NCI-H1694 treated with DMSO at 0.1 percent for 48 hours (cell line): ENCODE measurements at regions not wholly inside any gene's neighbourhood (a gene's known extent, or its start where the extent isn't known, plus 50 kb on each side); places are given as distances from the start of the nearest gene placed in this dataset.
"Not testable (repeated sequence)": the region's sequence is repeated elsewhere in the genome, so short reads cannot be mapped to it uniquely, and the experiment has no call there.

Experiments used
- DNase-seq: peaks from one replicate; lab custom pipeline; 2025; lab: John Stamatoyannopoulos, UW

- not testable (repeated sequence) for DNase-seq
Measured at GRCh38 chr6:26957399-26958127, 289.9 kb upstream of the PRSS16 start.

DNA sequence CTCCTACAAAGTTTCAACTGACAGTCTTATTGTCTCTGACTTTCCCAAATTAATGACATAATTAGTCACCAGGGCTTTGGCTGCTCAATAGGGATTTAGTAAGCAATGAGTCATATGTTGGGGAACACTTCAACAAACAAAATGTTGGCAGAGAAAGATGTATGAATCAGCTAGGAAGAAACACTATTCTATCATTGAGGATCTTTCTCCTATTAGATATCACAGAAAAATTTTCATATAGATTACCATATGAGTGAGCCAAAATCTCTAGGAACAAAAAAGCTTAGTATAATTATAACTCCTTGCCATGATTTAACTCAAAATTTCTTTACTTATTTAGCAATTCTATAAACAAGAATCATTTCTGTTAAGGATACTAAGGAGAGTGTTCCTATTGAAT is 286.3 kb upstream of the PRSS16 start:
- DNase-seq: not testable (repeated sequence)

DNA sequence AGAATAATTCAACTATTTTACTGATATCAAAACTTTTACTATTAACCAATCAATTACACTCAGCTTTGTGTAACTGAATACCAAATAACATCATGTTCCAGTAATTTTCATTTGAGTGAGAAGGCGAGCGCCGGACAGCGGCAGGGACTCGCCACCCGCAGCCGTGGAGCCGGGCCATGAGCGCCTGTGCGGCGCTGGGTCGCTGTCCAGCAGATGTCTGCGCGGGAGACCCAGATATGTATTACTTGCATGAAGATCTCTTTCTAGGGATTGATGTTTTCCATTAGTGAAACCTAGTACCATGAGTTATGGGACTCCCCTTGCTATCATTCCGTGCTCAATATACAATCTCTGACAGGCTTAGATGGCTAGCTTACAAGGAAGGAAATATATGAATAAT is 245.1 kb upstream of the PRSS16 start:
- no peak for DNase-seq

DNA sequence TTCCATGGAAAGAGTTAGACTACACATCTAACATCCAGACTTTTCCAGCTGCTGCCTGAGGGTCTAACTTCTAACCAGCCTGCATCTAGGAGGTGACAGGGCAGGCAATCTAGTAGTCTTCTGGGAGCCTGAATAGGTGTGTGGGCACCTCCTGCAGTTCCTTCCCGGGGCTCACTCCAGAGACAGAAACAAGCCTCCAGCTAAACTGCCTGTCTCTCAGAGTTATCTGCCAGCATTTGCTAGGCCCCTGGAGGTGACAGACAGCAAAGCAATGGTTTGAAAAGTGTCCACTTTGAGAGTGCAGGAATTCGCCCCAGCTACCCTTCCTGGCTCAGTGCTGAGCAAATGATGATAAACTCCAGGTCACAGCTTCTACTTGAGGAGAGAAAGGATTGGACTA is 240.5 kb upstream of the PRSS16 start:
- DNase-seq: no peak

DNA sequence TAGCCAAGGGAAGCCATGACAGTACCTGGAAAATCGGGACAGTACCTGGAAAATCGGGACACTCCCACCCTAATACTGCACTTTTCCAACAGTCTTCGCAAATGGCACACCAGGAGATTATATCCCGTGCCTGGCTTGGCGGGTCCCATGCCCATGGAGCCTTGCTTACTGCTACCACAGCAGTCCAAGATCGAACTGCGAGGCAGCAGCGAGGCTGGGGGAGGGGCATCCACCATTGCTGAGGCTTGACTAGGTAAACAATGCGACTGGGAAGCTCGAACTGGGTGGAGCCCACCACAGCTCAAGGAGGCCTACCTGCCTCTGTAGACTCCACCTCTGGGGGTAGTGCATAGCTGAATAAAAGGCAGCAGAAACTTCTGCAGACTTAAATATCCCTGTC is 238.9 kb upstream of the PRSS16 start:
- DNase-seq: not testable (repeated sequence)

GRCh38 chr6:27014053-27014452 is 233.4 kb upstream of the PRSS16 start:
- DNase-seq: not testable (repeated sequence)

GRCh38 chr6:27016689-27017088 is 230.8 kb upstream of the PRSS16 start:
- no peak for DNase-seq

DNA sequence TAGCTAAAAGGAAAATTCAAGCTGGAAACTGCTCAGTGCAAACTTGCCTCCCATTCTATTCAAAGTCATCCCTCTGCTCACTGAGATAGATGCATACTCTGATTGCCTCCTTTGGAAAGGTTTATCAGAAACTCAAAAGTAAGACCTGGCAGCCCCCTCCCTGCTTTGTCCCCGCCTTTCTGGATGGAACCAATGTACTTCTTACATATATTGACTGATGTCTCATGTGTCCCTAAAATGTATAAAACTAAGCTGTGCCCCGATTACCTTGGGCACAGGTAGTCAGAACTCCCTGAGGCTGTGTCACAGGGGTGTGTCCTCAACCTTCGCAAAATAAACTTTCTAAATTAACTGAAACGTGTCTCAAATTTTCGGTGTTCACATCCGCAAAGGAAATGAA is 229.1 kb upstream of the PRSS16 start:
- DNase-seq: not testable (repeated sequence)

DNA sequence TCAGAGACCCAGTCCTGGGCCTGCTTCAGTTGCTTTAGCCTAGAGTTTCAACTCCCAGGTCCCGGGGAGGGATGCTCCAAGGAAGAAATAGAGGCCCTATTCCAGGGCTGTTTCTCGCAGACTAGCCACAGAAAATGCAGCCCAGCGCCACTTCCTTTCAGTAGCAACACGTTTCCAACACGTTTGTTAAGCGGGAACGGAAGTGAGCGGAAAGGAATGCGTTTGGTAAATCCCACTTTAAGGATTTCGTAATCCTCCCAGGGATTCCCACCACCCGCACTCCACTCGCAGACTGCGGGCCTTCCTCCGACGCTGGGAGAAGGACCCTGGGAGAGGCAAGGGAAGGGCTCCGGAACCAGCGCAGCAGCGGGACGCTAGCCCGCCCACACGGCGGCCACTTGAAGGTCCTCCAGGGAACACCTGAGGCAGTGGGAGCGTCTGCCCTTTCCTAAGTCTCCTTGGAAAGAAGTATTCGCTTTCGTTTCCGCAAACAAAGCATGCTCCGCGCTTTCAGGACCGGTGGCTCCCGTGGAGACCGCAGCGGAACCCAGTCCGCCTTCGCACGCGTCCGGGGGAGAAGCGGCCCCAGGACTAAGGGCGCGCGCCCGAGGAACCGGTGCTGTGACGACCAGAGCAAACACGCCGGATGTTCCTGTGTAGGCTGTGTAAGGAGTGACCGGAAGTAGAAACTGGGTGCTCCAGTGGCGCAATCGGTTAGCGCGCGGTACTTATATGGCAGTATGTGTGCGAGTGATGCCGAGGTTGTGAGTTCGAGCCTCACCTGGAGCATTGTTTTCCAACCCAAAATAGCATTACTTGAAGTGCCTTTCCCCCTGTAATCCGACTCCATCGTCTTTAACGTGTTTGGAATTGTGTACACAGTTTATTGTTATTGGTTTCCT is 227.6 kb upstream of the PRSS16 start:
- DNase-seq: no peak

DNA sequence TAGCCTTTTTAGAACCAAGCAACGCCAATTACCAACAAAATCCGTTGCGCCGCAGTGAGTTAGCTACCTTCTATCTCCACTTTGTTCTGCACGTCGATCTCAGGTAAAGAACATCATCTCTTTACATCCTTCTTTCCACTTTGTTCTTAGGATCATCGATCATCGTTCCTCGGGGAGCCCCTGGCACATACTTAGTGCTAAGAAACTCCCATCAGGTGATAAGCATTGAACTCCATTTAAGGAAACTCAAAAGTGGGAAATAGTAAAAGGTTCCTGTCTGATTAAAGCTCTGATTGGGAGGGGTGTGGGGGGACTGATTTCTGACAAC is 227.0 kb upstream of the PRSS16 start:
- DNase-seq: no peak

DNA sequence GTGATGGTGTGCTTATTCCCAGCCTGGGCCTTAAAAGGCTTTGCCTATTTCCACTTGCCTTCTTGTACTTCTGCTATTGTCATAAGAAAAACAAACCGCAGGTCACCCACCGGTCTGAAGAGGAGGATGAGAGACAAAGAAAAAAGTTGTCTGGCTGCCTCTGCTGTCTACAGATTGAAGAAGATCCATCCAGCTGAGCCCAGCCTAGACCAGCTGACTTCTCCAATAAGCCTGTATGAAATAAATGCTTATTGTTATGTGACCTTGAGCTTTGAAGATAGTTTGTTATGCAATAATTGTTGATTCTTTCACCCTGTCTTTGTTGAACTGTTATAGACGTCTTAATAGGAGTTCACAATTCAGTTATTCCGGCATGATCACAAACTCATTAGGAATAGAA is 223.8 kb upstream of the PRSS16 start:
- DNase-seq: no peak

DNA sequence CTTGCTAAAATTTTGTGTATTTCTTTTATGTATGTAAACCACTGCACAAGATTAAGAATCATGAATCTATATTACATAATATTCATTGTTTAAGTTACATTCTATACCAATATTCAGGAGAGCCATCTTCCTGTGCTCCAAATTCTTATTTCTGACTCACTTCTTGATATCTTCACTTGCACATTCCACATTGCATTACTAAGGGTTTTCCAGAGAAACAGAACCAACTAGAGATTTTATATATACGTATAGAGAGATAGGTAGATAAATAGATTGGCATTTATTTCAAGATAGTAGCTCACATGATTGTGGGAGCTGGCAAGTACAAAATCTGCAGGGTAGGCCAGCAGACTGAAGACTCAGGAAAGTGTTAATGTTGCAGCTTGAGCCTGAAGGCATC is 222.2 kb upstream of the PRSS16 start:
- no peak for DNase-seq

- DNase-seq: no peak
Measured at GRCh38 chr6:27026361-27026760, 221.1 kb upstream of the PRSS16 start.

DNA sequence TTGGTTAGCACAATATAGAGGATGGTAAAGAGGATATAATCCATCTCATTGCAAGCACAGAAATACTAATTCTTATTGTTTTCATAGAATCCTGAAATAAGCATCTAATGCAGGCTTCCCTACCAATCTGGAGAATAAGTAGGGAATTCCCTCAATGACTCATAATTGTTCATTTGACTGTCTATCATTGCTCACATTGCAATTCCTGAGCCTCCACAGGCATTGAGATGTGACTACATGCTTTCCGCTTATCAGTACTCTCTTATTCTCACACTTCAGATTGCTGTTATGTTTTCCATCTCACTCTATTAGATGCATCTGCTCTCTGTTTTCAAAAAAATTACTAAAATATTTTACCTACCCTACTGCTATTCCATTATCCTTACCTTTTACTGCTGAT is 216.2 kb upstream of the PRSS16 start:
- DNase-seq: no peak

DNA sequence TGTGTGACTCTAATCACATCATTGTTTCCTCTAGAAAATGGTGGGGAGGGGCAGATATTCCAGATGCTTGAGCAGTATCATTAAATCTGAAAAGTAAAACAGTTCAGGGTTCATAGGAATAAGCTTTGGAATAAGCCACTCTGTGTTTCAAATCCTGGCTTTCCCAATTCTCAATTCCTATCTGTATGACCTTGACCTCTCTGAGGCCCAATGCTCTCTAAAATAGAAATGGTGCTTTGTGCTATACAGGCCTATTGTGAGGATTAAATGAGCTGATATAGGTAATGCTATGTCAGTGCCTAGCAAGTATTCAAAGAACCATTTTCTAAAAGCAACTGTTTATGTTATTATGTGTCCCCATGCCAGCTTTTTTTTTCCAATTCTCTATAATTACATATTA is 209.0 kb upstream of the PRSS16 start:
- DNase-seq: no peak

- DNase-seq: no peak
Measured at GRCh38 chr6:27040244-27041042, 207.1 kb upstream of the PRSS16 start.

DNA sequence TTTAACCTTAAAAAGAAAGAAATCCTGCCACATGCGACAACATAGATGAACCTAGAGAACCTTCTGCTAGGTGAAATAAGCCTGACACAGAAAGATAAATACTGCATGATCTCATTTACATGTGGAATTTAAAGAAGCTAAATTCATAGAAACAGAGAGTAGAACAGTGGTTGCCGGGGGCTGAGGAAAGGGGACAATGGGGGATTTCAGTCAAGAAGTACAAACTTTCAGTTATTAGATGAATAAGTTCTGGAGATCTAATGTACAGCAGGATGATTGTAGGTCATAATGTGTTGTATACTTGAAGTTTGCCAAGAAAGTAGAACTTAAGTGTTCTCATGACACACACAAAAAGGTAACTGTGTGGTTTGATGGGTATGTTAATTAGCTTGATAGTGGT is 204.3 kb upstream of the PRSS16 start:
- DNase-seq: no peak

GRCh38 chr6:27045131-27045530 is 202.4 kb upstream of the PRSS16 start:
- not testable (repeated sequence) for DNase-seq

GRCh38 chr6:27047725-27048124 is 199.8 kb upstream of the PRSS16 start:
- not testable (repeated sequence) for DNase-seq

GRCh38 chr6:27049863-27050781 is 197.4 kb upstream of the PRSS16 start:
- DNase-seq: no peak

DNA sequence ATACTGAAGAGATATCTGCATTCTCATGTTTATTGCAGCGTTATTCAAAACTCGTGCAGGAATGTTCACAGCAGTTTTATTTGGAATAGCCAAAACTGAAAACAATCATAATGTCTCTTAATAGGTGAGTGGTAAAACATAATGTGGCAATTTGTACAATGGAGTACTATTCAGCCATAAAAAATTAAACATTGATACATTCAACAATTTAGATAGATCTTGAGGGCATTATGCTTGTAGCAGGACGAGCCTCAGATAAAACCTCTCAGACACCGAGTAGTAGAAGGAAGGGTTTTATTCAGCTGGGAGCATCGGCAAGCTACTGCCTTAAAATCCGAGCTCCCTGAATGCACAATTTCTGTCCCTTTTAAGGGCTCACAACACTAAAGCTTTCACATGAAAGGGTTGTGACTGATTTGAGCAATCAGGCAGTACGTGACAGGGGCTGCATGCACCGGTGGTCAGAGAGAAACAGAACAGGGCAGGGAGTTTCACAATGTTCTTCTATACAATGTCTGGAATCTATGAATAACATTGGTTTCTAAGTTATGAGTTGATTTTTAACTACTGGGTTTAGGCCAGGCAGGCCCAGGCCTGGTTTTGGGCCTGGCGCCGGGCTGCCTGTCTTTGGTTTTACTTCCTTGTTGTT is 195.3 kb upstream of the PRSS16 start:
- DNase-seq: not testable (repeated sequence)
